ENCODE measurements at regions not wholly inside any gene's neighbourhood (a gene's known extent, or its start where the extent isn't known, plus 50 kb on each side); places are given as distances from the start of the nearest gene placed in this dataset.

DNA sequence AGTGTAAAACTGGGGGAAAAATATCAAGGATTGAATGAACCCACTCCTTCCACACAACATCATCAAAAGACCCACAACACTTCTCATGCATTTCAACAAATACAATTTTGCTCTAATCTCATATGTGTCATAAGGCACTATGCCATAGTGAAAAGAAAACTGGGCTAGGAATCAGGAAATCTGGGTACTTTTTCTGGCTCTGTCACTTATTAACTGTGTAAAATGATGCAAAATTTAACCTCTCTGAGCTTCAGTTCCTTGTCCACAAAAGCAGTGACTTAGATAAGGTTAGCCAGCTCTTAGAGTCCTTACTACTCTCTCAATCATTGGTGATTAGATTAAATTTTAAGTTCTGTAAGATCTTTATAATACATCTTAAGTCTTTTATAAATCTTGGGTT is 250.5 kb upstream of the SOX5 start:
- no peak for DNase-seq

DNA sequence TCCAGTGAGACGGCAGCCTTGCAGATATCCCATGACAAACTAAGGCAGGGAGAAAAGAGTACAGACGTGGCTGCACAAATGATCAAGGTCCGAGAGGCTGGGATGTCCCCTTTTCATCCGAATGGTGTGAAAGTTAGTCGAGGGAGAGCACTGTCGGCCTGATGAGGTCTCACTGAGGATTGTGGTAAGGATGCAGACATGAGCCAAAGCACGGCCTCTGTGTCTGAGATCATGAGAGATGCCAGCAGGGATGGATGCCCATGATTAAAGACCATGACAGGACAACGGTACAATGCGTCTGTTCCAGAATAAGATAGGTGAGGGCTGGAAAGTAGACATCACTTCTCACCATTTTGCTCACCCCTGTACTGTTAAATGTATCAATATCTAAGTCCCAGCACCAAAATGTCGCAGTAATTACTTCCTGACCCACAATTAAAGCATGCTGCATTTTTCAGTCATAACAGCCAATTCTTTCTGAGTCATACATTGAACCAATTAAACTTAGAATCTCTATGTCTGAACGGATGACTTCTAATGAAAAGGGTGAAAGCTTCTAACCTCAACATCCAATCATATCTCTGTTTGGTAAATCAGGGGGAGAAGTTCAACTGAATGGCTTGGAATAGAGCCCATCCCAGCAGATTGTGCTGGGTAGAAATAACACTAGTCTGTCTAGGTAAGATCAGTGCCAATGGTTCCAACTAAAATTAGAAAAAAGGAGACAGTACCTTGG is 249.6 kb upstream of the SOX5 start:
- no peak for DNase-seq

DNA sequence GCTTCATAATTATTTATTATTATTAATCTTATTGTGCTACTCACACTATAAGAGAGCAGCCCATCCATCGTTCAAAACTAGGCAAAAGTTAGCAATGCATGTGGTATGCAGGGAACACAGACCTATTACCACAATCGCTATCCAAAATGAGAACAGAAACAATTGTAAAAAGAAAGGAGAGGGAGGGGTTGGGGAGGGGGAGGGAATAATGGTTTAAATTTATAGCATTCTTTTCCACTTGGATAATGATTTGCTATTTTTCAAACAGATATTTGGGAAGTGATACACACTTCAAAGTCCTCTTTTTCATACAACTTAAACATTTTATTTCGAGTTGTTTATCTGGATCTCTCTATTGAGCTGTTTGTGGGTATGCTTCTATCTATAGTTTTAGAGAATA is 248.6 kb upstream of the SOX5 start:
- DNase-seq: no peak

DNA sequence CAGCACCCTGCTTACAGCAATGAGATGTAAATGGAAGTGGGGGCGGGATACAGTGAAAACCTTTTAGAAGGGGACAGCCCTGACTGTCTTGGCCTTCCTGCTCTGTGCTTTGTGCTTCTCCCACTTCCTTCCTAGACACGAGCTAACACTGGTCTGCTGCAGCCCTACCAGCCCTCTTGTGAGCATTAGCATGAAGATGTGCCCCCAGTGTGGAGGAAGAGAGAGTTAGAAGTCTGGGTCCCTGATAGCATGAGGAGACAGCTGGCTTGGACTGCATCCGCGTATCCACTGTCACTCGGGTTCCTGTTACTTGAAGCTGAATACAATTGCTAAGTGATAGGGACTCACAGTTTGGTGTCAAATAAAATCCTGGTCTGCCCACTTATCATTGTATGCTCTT is 248.1 kb upstream of the SOX5 start:
- DNase-seq: no peak

DNA sequence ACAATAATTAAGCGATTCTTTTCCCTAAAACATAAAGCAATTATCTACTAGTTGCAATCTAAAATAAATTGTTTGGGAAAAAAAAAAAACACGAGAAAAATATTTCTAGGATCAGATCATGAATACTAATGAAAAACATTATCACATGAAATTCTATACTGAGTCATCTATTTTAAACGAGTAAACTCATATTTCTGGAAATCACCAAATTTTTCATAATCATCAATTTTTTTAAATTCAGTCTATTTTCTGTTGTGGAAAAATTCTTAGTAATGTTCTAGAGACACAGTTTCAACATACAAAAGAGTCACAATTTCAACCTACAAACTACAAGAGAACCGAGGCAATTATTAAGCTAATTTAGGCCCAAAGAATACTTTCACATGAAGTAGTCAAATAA is 245.6 kb upstream of the SOX5 start:
- no peak for DNase-seq

DNA sequence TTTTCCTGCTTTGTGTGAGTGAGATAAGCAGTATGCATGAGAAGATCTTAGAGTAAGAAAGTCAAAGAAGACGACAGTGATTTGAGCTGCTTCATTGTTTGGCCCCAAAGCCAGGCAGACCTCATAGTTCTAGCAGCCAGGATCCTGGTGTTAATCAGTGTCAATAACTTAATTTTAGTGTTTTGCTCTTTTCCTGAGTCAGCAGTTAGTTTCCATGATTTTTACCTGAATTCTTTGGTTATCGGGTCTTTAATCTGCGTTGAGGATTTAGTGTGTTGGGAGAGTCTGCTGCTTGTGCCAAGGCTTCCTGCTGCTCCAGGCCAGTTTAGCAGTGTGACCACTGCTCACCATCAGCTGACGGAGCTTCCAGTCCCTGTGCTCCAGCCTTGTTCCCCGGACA is 241.6 kb upstream of the SOX5 start:
- no peak for DNase-seq

DNA sequence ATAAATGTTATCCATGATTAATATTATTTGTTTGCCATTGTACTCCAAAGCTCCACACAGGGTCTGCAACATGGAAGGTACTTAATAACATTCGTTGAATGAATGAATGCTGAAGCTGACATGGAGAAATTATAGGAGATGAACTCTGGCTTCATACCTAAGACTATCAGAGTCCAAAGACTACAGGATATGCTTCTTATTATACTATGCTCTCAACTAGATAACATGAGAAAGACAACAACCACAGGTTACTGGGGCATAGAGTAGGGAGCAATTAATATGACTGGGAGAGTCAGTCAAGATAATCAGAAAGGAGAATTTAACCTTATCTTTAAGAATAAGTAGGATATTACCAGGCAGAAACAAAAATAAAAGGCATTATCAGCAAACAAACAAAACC is 236.3 kb upstream of the SOX5 start:
- no peak for DNase-seq

DNA sequence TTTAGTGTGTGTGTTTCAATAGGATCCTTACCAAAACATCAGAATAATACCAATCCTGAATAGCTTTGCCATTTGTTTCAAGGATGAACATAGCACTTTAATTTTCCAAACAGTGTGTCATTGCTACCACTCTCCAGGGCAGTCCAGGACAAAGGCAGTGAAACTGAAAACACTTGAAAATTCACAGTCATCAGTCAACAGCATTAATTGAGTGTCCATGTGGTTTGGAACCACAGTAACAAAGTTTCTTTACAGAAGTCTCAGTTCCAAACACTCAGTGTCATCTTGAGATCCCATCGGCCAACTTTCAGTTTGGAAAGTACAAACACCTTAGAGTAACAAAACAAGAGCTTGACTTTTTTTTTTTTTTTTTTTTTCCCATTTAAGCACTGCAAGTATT is 228.4 kb upstream of the SOX5 start:
- DNase-seq: no peak

DNA sequence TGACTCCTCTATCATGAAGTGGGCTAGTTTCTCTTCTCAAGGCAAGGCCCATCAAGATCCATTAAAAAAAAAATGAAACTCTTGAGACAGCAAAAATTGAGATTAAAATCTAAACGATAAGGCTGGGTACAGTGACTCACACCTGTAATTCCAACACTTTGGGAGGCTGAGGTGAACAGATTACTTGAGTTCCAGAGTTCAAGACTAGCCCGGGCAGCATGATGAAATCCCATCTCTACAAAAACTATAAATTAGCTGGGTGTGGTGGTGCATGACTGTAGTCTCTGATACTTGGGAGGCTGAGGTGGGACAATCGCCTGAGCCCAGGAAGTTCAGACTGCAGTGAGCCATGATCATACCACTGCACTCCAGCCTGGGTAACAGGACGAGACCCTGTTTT is 226.5 kb upstream of the SOX5 start:
- no peak for DNase-seq

DNA sequence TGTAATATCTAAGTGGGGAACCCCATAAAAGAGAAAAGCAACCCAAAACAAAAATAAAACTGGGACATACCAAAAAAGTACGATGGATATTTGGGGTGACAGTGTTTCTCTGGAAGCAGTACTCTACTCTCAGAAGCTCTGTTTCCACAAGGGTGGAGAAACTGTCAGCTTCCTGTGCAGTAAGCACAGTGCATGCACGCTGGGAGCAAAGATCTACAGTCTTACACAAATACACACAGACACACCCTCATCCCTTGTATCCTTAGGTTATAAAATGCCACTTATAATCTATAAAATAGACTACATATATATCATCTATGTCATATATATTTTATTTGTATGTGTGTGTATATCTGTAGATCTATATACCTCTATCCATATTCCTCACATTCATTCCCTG is 225.8 kb upstream of the SOX5 start:
- no peak for DNase-seq

DNA sequence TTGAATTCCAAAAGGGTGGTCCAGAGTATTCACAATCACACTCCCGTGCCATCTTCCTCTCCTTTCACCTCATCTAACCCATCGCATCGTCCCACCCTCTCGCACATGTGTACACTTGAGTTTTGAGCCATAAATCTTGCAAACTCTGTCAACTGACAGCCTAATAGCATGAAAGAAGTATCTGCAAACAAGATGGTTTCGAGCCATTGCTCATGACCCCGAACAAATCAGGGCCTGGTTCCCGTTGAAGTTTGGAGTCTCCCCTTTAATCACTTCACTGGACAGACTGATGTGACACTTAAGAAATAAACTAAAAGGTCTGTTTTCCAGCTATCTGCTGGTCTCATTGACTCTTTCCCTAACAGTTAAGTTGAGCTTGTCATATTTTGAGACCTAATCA is 223.6 kb upstream of the SOX5 start:
- no peak for DNase-seq

DNA sequence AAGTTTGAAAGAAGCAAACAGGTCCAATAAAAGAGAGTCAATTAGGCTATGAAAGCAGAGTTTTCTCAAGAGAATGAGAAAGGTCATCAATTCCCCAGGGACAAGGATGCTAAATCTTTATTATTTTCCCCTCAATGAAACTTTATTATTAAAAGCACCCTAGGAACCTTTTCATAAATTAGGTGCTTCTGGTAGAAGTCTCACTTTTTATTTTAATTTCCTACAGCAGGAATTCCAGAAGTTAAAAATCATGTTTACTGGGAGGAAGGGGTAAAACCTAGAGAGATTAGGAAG is 223.2 kb upstream of the SOX5 start:
- no peak for DNase-seq

DNA sequence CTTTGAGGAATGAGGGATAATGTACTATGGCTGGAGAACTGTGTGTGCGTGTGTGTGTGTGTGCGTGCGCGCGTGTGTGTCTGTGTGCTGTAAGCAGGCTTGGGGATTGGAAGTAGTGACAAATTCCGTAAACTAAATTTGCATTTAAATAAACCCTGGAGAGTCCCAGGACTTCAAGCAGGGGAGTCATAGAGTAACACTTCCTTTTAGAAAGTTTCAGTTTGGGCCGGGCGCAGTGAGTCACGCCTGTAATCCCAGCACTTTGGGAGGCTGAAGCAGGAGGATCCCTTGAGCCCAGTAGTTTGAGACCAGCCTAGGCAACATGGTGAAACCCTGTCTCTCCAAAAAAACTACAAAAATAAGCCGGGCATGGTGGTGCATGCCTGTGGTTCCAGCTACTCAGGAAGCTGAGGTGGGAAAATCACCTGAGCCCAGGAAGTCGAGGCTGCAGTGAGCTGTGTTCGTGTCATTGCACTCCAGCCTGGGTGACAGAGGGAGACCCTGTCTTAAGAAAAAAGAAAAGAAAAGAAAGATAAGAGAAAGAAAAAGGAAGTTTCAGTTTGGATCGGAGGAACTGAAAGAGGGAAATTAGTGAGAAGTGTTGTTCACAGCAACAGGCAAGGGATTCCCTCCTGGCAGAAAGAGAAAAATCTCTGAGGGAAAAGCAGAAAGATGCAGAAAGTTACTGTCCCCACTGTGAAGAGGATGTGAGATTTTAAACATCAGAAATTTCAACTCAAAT is 222.7 kb upstream of the SOX5 start:
- DNase-seq: no peak

DNA sequence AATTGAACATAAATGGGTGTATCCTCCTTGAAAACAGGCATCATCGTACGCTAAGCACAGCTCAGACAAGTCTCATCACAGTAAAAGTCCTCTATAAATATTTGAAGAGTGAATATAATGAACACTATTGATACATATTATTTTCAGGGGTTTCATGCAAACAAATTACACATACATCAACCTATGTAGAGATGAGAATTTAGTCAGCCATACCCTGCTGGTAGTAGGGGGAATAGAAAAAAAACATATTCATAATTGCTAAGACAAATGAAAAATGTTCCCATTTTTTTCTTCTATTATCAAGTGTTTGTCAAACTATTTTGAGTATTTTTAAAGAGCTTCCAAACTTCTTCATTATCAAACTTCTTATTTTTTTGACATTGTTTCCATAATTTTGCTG is 205.6 kb upstream of the SOX5 start:
- no peak for DNase-seq

DNA sequence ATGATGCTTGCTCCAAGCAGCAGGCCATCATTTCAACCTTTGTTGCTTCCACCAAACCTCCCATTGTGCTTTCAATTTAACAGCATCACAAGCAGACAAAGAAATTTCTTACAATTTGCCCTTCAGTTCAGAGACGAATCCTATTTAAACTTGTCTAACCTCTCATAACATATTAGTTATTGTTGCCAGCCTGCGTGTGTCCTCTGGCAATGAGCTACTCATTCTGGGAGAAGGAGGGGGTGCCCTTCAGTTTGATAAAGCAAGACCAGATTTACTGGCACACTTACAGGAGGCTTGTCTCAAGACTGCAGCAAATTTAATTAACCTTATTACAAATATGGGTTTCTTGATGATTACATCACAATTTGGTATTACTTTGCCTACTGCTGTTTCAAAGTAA is 203.6 kb upstream of the SOX5 start:
- no peak for DNase-seq

DNA sequence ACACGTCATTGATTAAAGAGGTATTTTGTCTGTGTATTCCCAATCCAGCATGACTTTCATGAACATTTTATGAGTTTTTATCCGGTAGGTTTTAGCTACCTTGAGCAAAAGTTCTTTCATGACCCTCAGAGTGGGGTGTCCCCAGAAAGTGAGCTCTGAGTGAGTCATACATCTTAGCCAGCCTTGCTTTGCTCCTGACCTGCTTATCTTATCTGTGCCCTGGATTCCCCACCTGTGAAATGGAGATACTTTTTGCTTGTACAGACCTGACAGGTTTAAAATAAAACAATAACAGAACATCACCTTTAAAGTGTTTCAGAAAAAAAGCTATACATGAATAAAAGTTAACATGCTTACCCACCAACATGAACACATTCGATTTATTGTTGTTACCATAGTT is 202.8 kb upstream of the SOX5 start:
- DNase-seq: no peak

DNA sequence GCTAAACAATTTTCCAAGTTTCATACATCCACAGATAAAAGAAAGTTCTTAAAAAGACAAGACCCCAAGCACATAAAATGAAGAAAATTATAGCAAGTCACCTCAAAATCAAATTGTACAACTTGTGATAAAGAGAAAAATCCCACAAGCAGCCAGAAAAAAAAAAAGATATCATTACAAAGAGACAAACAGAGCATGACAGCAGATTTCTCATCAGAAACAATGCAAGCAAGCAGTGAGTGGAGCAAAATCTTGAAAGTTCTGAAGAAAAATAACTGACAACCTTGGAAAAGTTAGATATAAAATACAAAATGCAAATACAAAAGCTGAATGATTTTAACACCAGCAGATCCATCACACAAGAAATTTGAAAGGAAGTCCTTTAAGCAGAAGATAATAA is 194.5 kb upstream of the SOX5 start:
- no peak for DNase-seq

DNA sequence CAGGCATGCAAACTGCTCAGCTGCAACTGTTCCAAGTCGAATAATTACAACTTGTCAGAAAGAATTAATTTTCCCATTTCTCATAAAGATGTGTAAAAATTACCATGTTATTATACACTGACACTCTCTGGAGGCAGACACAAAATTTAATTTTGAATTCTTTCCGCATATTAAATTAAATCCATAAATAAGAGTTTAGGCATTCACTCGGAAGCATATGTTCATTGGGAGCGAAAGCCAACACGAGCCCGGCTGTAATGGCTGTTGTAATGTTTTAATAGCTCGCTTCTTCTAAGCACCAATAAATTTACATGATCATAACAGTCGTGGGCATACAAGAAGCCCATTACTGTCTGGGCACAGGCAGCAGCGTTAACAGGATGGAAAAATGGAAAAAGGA is 189.6 kb upstream of the SOX5 start:
- no peak for DNase-seq

DNA sequence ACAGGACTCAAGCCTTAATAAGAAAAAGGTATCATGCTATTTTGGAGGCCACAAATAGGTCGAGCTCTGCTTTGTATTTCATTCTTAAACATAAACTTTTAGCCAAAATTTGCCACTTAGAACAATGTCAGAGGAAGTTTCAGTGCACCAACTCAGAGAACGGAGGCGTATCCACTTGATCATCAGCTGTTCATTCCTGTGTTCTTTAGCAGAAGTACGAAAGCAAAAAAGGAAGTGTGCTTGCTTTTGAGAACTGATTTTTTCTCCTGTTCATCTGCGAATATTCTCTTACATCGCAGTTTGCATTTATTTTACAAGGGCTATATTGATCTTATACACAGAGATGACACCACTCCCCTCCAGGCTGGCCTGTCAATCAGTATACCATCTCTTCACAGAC is 188.6 kb upstream of the SOX5 start:
- DNase-seq: no peak

DNA sequence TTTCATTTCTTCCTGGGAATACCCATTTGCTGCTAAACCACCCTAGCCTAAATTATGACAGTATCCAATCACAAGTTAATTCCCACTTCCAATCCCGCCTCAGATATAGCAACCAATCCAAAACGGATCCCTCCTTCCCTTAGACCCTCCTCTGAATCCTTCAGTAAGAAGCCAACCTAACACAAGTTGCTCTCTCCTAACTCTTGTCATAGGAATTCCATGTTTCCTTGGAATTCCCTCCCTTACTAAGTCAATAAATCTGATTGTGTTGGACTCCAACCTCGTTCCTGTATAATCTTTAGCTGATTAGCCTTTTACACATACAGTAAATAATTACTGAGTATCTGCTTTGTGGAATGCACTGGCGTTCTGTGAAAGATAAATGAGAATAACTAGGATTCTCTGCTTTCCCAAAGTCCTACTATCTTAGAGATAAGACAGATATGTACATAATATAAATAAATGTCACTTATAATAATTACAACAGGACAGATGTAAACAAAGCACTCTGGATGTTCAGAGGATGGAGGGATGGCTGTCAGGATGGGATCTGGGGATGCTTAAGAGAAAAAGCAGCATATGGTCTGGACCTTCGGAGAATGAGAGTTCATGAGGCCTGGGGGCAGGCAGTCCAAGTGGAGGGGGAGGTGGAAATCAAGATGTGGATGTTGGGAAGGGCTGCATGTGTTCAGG is 185.8 kb upstream of the SOX5 start:
- no peak for DNase-seq

DNA sequence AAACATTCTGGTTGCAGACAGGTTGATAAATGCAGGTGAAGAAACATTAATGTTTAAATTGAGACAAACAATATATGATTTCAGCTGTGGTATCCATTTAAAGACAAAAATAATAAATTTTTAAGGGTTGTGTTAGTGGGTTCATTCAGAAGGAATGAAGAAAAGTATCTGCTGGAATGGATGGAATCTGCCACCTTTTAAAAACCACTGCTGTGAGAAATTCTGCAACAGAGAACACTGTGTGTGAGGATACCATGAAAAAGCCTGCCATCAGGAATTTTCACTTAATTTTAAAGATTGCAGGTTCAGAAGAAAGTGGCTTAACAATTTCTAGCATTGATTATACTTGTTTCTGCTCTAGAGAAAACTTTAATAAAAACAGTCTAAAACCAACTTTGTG is 184.6 kb upstream of the SOX5 start:
- no peak for DNase-seq

DNA sequence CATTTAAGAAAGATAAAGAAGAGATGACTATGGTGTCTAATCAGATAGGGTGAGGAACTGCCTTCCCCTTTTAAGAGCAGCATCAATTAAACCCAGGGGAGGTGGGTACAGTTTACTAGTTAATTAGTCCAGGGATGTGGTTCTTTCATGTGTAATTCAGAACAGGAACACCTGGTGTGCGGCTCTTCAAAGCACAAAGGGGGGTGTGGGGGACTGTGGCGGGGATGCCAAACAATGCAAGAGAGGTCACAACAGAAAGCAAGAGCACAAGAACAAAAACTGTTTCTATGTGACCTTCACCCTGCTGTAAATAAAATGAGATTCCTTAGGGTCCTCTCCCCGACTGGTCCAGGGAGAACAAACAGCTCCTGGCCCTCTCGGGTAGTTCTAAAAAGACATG is 183.9 kb upstream of the SOX5 start:
- no peak for DNase-seq

DNA sequence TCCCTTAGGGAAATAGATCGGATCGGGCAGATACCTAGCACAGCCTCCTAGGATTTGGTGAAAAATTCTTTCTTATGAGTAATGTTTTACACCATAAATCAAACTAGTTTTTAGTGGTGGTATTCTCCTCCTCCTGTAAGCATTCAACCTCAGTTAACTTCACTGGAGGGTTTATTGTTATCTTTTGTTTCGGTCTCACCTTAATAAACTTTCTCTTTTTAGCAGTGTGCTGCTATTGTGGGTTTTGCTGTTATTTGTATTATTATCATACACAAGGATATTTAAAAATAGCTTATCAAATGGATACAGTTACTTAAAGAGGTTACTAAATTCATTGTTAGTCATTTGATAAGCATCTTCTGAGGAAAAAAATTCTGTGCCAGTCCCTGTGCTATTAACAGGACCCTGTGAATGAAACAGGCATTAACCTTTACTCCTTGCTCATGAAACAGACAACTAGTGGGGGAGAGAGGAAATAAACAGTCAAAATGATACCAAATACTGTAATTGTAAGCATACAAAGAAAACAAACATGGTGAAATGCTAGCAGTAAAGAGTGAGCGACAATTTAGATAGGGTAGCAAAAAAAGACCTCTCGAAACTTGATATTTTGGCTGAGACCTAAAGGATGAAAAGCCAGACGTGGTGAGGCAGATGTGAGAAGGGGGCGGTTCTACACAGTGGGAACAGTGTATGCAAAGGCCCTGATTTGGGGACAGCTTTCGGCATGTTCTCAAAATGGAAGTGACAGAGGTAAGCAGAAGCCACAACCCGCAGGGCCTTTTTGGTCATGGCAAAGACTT is 178.7 kb upstream of the SOX5 start:
- DNase-seq: no peak

DNA sequence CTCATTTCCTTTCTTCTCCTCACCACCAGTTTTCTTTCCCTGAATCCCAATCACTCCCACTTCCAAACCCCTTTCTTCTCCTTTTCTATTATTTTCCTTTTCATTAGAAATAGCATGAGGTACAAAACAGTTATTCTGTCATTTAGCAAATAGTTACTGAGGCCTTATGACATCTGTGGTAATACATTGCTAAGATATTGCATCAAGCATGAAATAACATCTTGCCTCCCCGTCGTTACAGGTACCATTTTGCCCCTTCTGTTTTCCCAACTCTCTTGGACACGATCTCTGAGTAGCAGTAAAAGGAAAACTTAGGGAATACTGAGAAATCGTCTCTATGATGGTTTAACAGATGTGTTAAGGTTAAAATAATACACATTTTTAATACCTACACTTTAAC is 175.8 kb upstream of the SOX5 start:
- DNase-seq: no peak
